GM18868 (cell line): ENCODE measurements at regions not wholly inside any gene's neighbourhood (a gene's known extent, or its start where the extent isn't known, plus 50 kb on each side); places are given as distances from the start of the nearest gene placed in this dataset.

Experiments
- ATAC-seq: cut with Tn5 transposase; IDR thresholded peaks from one replicate; pipeline ENCODE4 v1.9.1; 2021; ENCODE audit warnings: mild to moderate bottlenecking, moderate library complexity; ENCODE audit not compliant: unreplicated experiment

DNA sequence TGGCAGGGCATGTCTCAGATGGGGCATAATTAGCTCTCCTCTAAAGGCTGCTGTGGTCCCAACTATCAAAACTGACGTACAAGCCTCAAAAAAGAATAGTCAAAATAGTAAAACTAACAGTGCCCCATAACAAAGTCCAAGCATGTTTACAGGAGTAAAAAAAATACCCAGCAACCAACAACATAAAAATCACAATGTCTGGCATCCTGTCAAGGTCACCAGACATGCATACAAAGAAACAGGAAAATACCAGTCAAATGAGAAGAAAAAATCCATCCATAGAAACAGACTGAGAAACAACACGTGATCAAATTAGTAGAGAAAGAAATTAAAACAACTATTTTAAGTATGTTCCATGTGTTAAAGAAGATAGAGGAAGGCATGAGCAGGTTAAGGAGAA is 131.2 kb upstream of the C14orf180 start:
- ATAC-seq = no peak

DNA sequence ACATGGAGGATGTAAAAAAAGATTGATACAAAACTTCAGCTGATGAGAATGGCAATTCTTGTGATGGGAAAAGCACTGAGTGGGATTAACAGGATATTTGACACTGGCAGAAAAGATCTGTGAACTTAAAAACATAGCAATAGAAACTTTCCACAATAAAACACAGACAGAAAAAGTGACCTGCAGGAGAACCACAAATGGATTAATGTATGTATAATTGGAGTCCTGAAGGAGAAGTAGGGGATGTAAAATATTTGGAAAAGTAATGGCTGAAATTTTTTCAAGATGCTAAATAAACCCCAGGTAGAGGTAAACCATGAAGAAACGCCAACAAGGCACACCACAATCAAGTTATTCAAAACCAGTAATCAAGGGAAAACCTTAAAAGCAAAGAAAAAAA is 130.8 kb upstream of the C14orf180 start:
- no peak for ATAC-seq

DNA sequence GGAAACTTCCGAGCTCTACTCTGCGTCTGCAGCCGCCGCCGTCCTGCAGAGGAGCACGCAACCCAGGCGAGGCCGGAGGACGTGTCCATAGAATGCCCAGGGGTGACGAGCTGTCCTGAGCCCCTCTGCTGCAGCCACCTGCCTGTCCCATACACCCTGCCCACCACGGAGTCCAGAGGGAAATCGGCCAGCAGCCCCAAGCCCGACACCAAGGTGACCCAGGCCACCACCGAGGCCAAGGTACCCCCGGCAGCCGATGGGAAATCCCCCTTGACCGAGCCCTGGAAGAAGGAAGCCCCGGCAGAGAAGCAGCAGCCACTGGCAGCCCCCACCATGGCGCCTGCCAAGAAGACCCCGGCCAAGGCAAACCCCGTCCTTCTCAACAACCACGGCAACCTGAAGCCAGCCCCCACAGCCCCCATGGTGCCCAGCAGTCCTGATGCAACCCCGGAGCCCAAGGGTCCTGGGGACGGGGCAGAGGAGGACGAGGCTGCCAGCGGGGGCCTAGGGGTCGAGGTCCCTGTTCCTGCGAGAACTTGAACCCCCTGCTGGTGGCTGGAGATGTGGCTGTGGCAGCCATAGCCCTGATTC is 128.7 kb upstream of the C14orf180 start:
- no peak for ATAC-seq

DNA sequence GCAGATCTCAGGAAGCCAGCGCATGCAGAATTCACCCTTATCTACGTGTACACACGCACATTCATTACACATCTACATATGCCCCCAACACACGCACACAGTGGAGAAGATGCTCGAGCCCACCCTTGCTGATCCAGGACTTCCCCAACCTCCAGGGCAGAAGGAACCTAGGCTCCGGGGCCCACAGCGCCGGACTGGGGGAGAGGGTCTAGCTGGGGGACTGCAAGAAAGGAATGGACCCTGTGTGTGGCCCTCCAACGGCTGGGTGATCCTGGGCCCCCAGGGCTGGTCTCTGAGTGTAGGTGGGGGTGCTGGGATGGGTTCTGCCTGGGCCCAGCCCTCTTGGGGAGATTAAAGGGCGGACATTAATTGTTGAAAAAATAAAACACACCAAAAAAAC is 128.1 kb upstream of the C14orf180 start:
- no peak for ATAC-seq

DNA sequence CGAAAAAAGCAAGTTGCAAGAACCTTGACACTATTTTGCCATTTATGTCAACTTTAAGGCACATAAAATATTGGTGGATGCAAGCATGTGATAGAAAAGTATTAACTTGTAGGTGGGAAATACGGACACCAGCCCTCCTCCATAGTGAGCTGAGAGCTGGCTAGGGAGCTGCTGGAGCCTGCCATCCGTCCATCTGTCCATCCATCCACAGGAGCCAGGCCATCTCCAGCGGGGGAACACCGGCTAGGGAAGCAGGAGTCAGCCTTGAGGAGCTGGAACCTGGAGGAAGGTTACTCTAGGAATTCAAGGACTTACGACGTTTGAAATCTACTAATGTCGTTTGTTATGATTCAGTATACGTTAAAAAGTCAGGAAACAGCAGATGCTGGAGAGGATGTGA is 120.7 kb upstream of the C14orf180 start:
- ATAC-seq = no peak

DNA sequence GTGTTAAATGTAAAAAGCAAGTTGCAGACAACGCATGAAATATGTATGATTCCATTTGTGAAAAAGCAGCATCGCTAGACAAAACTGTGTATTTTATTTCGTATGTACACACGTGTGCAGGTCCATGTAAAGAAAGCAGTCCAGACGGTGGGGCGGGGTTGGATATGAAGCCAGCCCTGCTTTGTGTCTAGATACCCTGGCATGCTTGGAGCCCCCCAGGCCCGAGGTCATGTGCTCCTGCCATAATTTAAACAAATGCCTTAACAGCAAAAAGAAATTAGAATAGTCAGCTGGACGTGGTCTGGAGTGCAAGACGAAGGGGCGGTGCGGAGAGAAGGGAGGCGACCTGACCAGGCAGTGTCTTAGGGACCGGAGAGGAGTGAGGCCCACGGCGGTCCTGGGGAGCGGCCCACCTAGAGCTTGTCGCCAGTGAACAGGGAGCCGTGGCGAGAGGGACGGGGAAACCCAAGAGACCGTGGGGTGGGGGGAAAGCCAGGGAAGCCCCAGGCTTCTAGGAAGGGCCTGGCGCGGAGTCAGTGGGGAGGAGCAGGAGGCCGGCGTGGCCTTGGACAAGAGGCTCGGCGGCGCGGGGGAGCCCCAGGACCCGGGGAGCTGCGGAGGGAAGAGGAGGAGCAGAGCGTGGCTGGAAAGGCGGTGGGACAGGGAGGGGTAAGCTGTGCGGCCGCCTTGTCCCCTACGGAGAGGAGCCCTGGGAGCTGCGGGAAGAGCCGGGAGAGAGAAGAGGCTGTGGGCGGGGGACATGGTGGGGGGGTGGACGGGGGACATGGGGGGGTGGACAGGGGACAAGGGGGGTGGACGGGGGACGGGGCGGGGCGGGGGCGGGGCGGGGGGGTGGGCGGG is 118.5 kb upstream of the C14orf180 start:
- ATAC-seq = no peak

DNA sequence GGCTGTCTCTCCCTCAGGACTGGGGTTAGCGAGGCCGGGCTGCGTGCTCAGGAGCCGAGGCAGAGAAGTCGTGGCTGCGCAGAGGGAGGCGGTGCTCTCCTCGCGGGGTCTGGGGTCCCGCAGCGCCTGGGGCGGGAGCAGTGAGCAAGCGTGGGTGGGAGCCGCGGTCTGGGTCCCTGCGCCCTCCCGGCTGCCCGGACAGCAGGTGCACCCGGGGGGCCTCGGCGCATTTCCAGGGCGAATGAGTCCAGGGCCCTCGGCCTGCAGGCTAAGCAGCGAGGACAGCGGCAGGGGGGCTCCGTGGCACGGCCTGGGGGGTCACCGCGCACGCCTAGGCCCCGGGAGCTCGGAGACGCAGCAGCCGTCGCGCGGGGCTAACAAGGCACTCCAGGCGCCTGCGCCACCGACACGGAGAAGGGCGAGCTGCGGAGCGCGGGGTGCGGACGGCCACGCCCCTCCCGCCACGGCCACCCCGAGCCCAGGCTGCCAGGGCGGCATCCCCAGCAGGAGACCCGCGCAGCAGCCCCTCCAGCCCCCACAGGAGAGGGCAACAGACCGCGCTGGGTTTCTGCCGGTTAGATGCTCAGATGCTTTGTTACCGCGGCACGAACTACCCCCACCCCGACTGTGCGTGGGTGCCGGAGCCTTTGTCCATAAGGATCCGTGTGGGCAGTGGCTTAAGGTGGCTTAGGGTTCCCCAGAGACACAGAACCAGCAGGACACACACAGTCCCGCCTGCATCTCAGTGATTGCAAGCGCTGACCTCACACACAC is 117.7 kb upstream of the C14orf180 start:
- no peak for ATAC-seq

DNA sequence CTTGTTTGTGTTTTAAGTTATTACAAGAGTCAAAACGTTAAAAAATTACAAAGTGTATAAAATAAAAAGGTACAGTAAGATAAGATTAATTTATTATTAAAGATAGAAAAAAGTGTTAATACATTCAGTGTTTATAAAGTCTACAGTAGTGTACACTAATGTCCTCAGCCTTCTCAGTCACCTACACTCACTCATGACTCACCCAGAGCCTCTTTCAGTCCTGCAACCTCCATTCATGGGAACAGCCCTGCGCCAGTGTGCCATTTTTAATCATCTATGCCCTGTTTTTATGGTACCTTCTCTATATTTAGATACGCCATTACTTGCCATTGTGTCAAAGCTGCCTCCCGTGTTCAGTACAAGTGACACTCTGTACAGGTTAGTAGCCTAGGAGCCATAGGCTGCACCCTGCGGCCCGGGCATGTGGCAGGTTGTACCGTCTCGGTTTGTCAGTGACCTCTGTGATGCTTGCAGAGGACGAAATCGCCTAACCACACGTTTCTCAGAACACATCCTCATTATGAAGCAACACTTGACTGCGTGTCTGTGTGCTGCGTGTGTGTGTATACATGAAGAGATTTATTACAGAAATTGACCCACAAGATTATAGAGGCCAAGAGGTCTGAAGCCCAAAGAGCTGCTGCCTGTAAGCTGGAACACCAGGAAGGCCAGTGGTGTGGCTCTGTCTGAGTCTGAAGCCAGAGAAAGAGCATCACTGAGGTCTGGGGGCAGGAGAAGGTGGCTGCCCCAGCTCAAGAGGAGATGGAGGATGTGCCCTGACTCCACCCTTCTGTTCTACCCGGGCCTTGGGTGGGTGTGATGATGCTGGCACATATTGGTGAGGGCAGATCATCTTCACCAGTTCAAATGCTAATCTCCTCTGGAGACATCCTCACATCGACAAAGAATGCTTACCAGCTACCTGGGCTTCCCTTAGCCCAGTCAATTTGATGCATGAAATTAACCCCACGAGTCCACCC is 116.6 kb upstream of the C14orf180 start:
- ATAC-seq = no peak

DNA sequence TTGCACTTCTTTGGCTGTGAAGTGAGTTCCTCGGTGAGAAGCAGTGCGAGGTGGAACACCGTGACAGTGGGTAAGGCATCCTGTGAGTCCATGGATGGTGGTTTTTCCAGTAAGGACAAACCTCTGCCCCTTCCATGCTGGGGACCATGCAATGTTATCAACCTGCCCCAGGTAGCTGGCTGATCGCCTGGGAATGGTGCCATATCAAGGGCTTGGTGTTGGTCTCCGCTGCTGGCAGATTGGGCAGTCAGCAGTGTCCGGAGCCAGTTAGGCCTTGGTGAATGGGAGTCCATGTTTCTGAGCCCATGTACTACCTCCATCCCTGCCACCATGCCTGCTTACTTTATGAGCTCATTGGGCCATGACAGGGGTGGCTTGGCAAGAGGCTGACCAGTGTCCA is 114.7 kb upstream of the C14orf180 start:
- ATAC-seq = no peak

DNA sequence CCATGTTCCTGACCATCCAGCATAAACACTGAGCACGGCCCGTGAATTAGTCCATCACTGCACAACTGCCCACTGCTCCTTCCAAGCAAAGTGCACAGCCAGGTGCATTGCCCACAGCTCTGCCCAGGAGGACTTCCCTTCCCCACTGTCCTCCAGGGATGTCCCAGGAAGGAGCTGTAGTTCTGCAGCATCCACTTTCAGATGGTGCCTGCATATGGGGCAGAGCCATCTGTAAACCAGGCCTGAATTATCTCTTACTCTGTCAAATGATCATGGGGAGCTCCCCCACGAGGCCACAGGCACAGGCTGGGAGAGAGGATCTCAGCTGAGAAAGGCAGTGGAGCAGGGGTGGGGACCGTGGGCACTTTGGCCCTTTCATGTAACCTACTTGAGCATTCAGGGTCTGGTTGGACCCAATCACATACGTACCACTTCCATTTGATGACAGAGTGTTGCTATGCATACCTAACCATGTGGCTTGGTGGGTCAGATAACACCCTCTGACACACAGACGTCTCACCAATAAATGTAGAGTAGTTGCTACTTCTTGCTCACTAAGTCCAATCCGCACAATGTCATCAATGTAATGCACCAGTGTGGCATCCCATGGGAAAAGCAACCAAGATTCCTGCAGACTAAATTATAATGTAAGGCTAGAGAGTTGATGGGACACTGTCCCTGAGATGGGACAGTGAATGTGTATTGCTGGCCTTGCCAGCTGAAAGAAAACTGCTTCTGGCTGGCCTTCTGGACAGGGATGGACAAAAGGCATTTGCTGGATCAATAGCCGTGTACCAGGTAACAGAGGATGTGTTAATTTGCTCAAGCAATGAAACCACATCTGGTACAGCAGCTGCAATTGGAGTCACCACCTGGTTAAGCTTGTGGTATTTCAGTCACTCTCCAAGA is 113.8 kb upstream of the C14orf180 start:
- no peak for ATAC-seq

DNA sequence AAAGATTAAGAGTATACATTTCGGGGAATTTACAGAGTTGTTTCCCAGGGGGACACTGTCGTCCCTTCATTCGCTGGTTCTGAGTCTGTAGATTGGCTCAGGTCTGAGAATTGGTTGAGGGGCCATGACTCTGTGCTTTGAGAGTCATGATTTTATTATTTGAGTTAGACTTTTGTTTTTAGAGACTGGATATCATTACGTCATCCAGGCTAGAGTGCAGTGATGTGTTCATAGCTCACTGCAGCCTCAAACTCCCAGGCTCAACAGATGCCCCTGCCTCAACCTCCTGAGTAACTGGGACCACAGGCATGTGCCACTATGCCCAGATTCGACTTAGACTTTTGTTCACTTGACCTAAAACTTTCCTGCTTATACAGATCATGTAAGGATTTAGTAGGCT is 112.3 kb upstream of the C14orf180 start:
- no peak for ATAC-seq

DNA sequence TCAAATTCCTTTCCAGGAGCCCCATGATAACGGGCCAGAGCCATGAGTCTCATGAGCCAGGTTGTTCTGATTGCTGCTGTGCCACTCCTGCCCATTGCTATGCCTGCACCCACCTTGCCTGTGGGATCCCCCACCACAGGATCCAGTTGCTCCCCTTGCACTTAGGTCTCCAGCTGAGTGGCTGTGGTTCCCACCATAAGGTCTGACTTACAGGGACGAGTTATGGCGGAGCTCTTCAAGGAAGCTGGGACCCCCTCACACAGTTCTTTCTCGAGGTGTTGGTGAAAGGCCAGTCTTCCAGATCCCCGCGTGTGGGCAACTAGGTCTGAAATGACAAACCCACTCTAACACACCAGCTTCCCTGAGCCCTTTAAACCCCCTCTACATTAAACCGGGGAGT is 111.9 kb upstream of the C14orf180 start:
- ATAC-seq = no peak

DNA sequence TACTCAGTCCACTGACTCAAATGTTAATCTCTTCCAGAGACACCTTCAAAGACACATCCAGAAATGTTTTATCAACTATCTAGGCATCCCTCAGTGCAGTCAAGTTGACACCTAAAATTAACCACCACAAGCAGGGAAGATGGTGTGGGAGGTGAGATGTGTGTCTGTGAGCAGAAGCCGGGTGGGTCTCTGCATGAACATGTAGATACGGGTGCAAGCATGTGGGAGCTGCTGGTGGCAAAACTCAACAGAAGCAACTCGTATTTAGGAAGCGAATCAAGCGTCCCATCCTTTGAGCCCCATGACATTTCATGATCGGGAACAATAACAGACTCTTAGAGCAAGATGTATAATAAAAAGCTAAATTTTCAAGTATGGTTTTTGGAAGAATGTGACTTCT is 110.0 kb upstream of the C14orf180 start:
- ATAC-seq = no peak

DNA sequence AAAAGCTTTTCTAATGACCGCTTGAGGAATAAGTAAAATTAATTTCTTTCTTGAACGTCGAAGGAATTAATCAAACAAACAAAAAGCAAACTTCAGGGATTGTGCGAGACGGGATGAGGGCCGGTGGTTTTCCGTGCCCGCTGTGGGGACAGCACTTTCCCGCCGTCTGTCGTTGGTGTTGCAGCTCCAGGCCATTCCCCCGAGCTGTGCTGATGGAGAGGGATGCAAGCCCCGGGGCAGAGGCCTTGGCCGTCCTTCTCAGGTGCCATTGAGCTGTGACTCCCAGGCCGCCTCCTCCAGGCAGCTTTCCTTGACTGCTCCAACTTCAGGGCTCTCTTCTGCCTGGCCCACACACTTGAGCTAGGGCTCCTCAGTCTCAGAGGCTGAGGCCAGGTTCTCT is 109.0 kb upstream of the C14orf180 start:
- no peak for ATAC-seq

DNA sequence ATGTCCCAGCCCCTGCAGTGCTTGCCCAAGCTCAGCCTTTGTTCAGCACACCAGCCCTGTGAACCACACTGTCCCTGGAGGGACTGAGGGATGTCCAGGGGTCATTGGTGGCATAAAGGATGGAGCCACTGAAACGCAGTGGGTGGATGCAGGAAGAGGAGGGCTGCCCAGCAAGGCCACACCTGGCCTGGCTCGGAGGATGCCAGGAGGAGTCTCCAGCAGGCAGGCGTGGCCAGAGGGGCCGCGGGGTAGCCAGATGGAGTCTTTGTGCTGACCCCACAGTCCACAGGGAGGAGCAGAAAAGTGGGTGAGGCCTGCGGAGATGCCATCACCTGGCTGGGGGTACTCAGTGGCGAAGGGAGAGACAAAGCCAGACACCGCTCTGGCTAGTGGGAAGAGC is 108.5 kb upstream of the C14orf180 start:
- ATAC-seq = no peak

DNA sequence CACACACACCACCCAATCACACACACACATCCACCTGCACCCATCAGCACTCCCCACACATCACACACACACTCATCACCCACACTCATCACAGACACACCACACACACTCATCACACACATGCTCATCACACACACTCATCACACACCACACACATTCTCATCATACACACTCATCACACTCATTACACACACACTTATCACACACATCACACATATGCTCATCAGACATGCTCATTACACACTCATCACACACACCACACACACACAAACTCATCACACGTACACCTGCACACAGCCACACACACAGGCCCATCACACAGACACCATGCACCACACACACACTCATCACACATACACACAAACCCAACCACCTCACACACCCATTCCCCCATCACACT is 107.5 kb upstream of the C14orf180 start:
- no peak for ATAC-seq

DNA sequence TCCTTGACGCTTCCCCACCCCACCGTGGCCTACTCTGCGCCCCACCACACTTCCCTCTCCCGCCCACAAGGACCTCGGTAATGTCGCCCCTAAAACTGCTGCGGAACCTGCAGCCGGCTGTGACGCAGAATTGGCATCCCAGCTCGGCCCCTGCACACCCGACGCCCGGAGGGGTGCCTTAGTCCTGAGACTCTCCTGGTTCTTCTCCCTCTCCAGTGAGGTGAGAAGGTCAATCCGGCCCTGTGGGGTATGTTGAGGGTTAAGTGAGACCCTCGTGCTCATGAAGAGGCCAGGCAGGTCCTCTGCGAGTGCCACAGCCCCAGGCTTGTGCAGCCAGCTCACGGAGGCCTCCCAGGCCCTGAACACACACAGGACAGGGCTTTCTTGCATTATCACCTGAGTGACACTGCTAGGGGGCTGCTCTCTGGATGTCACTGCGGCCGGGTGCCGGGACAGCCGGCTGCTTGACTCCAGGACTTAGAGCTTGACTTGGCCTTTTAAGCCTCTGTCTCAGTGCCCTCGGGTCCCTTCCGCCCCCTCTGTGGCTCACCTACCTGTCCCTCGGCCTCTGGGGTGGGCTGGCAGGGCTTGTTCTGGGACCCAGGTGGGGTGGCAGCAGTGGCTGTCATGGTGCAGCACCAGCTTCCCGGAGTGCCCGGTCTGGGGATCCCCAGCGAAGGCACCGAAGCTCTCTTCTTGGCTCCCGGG is 106.9 kb upstream of the C14orf180 start:
- no peak for ATAC-seq

DNA sequence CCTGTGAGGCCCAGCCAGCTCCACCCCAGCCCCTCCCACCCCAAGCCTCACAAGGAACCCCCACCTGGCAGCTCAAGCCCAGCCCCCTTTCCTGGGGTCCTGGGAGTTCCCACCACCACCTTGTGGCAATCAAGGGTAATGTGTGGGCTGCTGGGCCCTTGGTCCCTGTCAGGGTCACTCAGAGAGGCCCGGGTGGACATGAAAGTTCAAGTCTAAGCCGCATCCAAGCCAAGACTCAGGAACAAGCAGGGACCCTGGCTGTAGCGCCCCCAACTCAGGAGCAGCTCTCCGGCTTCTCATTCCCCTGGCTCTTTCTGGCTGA is 106.4 kb upstream of the C14orf180 start:
- no peak for ATAC-seq
